ENCODE measurements at regions not wholly inside any gene's neighbourhood (a gene's known extent, or its start where the extent isn't known, plus 50 kb on each side); places are given as distances from the start of the nearest gene placed in this dataset.
"Not testable (repeated sequence)": the region's sequence is repeated elsewhere in the genome, so short reads cannot be mapped to it uniquely, and the experiment has no call there.

- H3K27me3 ChIP-seq (ENCODE audit: control insufficient read depth, insufficient read depth, low read length); H3K36me3 ChIP-seq (replicated peaks; ENCODE audit: control insufficient read depth, insufficient read depth, low read length); DNase-seq; H3K4me3 ChIP-seq (ENCODE audit: insufficient read depth, low read depth, low read length): not testable (repeated sequence)
These were observed 749.7 kb upstream of the TPTE start for GRCh38 chr21:9771466-9772347.

DNA sequence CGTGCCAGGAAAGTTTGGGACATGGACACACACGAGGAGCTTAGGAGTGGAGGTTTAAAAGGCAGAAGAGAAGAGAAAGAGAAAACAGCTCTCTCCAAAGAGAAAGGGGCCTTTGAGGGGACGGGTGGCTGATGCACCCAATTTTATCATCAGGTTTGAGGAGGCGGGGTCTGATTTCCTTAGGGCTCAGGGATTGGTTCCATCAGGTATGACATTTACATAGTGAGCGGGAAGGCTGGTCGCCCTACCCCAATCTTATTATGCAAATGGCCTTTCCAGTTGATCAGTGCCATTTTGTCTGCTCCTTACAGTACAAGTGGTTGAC lies 749.1 kb upstream of the TPTE start:
- DNase-seq: no peak
- Histone ChIP-seq H3K4me3 (ENCODE audit: insufficient read depth, low read depth, low read length) (no peak overlapping the region), H3K27me3 (ENCODE audit: control insufficient read depth, insufficient read depth, low read length) (no peaks in the 10 kb centered on the region), H3K36me3 (replicated peaks; ENCODE audit: control insufficient read depth, insufficient read depth, low read length) (no peaks in the 10 kb centered on the region)

DNA sequence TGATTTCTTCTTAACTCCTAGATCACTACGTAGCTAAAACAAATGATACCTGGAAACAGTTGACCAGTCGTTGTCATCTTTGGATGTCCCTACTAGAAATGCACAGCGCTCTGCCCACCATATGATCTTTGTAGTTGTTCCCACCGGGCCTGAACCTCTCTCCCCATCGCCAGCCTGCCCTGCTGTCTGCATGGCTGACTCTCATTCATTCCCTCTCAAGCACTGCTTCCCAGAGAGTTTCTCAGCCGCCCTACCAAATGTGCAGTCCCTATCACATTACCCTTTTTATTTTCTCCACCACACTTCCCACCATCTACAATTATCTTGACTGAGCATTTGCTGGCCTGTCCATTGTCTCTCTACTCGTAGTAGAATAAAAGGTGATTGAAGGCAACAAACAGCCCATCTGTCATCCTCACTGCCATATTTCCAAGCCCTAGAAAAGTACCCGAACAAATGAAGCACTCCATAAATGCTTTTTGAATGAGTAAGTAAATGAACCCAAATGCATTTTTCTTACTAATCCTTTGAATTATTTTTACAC lies 748.4 kb upstream of the TPTE start:
- not testable (repeated sequence) for H3K4me3 ChIP-seq (ENCODE audit: insufficient read depth, low read depth, low read length); H3K27me3 ChIP-seq (ENCODE audit: control insufficient read depth, insufficient read depth, low read length); DNase-seq; H3K36me3 ChIP-seq (replicated peaks; ENCODE audit: control insufficient read depth, insufficient read depth, low read length)

GRCh38 chr21:9774347-9774746 lies 747.0 kb upstream of the TPTE start:
- Histone ChIP-seq H3K27me3 (ENCODE audit: control insufficient read depth, insufficient read depth, low read length) (no peaks in the 10 kb centered on the region), H3K4me3 (ENCODE audit: insufficient read depth, low read depth, low read length) (no peak overlapping the region), H3K36me3 (replicated peaks; ENCODE audit: control insufficient read depth, insufficient read depth, low read length) (no peaks in the 10 kb centered on the region)
- no peak for DNase-seq

- not testable (repeated sequence) for H3K4me3 ChIP-seq (ENCODE audit: insufficient read depth, low read depth, low read length); H3K27me3 ChIP-seq (ENCODE audit: control insufficient read depth, insufficient read depth, low read length); DNase-seq; H3K36me3 ChIP-seq (replicated peaks; ENCODE audit: control insufficient read depth, insufficient read depth, low read length)
These were observed 746.3 kb upstream of the TPTE start for GRCh38 chr21:9774901-9775593.

- not testable (repeated sequence) for H3K4me3 ChIP-seq (ENCODE audit: insufficient read depth, low read depth, low read length); DNase-seq; H3K27me3 ChIP-seq (ENCODE audit: control insufficient read depth, insufficient read depth, low read length); H3K36me3 ChIP-seq (replicated peaks; ENCODE audit: control insufficient read depth, insufficient read depth, low read length)
These were observed 745.5 kb upstream of the TPTE start for GRCh38 chr21:9775877-9776276.

- not testable (repeated sequence) for H3K4me3 ChIP-seq (ENCODE audit: insufficient read depth, low read depth, low read length); H3K27me3 ChIP-seq (ENCODE audit: control insufficient read depth, insufficient read depth, low read length); DNase-seq; H3K36me3 ChIP-seq (replicated peaks; ENCODE audit: control insufficient read depth, insufficient read depth, low read length)
These were observed 744.9 kb upstream of the TPTE start for GRCh38 chr21:9776286-9777020.

DNA sequence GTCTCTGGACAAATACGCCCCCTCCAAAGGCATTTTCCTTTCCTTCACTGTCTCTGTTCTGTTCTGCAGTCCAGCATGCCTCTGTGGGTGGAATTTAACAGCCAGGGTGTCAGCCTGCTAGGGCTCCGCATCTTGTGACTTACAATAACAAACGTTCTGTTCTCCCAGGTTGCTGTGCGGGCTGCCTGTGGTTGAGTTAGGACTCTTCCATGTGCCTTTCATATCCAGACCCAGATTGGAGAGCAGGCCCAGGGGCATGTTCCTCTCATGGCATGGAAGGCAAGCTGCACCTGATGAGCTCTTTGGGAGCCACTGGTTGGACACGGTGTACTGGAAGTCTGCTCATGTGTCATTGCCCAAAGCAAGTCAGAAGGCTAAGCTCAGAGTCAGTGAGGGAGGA lies 742.8 kb upstream of the TPTE start:
- H3K4me3 ChIP-seq (ENCODE audit: insufficient read depth, low read depth, low read length); H3K36me3 ChIP-seq (replicated peaks; ENCODE audit: control insufficient read depth, insufficient read depth, low read length); DNase-seq; H3K27me3 ChIP-seq (ENCODE audit: control insufficient read depth, insufficient read depth, low read length): not testable (repeated sequence)

DNA sequence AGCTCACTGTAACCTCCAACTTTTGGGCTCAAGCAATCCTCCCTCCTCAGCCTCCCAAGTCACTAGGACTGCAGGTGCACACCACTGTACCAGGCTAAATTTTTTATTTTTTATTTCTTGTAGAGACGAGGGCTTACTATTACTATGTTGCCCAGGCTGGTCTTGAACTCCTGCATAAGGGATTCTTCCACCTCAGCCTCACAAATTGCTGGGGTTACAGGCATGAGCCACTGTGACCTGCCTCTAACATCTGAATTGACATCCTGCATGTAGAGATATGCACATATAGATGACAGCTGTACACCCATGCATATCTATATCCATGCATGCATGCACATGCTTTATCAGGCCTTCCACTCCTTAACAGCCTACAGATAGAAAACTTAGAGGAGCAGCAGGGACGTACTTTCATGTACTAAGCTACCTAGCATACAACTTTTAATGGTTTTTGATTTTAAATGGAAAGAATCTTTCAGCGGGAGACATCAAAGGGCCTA lies 740.9 kb upstream of the TPTE start:
- DNase-seq: no peak
- no peaks in the 10 kb centered on the region for H3K27me3 ChIP-seq (ENCODE audit: control insufficient read depth, insufficient read depth, low read length)
- H3K36me3 ChIP-seq (replicated peaks; ENCODE audit: control insufficient read depth, insufficient read depth, low read length): no peaks in the 10 kb centered on the region
- H3K4me3 ChIP-seq (ENCODE audit: insufficient read depth, low read depth, low read length): no peak overlapping the region

GRCh38 chr21:9783587-9783986 lies 737.8 kb upstream of the TPTE start:
- not testable (repeated sequence) for H3K4me3 ChIP-seq (ENCODE audit: insufficient read depth, low read depth, low read length); H3K27me3 ChIP-seq (ENCODE audit: control insufficient read depth, insufficient read depth, low read length); DNase-seq; H3K36me3 ChIP-seq (replicated peaks; ENCODE audit: control insufficient read depth, insufficient read depth, low read length)

GRCh38 chr21:9784201-9784600 lies 737.2 kb upstream of the TPTE start:
- H3K36me3 ChIP-seq (replicated peaks; ENCODE audit: control insufficient read depth, insufficient read depth, low read length); H3K4me3 ChIP-seq (ENCODE audit: insufficient read depth, low read depth, low read length); DNase-seq; H3K27me3 ChIP-seq (ENCODE audit: control insufficient read depth, insufficient read depth, low read length): not testable (repeated sequence)

- DNase-seq; H3K27me3 ChIP-seq (ENCODE audit: control insufficient read depth, insufficient read depth, low read length); H3K4me3 ChIP-seq (ENCODE audit: insufficient read depth, low read depth, low read length); H3K36me3 ChIP-seq (replicated peaks; ENCODE audit: control insufficient read depth, insufficient read depth, low read length): not testable (repeated sequence)
These were observed 735.3 kb upstream of the TPTE start for GRCh38 chr21:9786092-9786491.

DNA sequence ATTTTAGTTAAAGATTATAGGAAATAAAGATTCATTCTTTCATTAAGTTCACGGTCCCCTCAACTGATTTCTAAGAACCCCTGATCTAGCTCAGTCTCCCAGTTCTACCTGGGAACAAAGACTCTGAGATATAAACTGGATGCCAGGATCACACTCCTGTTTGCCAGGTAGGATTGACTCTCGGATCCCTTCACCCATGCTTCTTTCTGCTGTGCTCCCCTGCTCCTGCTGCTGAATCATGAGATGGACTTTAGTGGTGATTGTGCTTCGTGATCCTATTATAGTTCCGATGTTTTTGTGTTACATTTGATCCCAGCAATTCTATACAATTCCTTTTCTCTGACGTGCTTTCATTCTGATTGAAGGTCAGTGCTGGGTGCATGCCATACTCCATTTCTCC lies 733.1 kb upstream of the TPTE start:
- DNase-seq; H3K36me3 ChIP-seq (replicated peaks; ENCODE audit: control insufficient read depth, insufficient read depth, low read length); H3K27me3 ChIP-seq (ENCODE audit: control insufficient read depth, insufficient read depth, low read length); H3K4me3 ChIP-seq (ENCODE audit: insufficient read depth, low read depth, low read length): not testable (repeated sequence)

- not testable (repeated sequence) for DNase-seq; H3K27me3 ChIP-seq (ENCODE audit: control insufficient read depth, insufficient read depth, low read length); H3K36me3 ChIP-seq (replicated peaks; ENCODE audit: control insufficient read depth, insufficient read depth, low read length); H3K4me3 ChIP-seq (ENCODE audit: insufficient read depth, low read depth, low read length)
These were observed 731.0 kb upstream of the TPTE start for GRCh38 chr21:9790354-9790753.
